Testis (tissue), 2 donors: ENCODE measurements at regions not wholly inside any gene's neighbourhood (a gene's known extent, or its start where the extent isn't known, plus 50 kb on each side); places are given as distances from the start of the nearest gene placed in this dataset.

Source experiments
- POLR2A ChIP-seq: fragments of 450-650 bp; IDR thresholded peaks from one replicate; pipeline ENCODE4 v1.6.1; 2017; ENCODE audit warnings: antibody characterized with exemption, mild to moderate bottlenecking, moderate library complexity
- TF ChIP-seq, protein P1 (sequence below), 3 experiments: fragments of 450-650 bp in 2 of 3; fragments of 200-600 bp in 1 of 3; sonication (generic) in 1 of 3; IDR thresholded peaks; one replicate each; pipeline ENCODE4 v1.5.1; 2016 to 2019; ENCODE audit warnings: antibody characterized with exemption in 3 of 3, mild to moderate bottlenecking in 2 of 3, moderate library complexity in 1 of 3

DNA sequence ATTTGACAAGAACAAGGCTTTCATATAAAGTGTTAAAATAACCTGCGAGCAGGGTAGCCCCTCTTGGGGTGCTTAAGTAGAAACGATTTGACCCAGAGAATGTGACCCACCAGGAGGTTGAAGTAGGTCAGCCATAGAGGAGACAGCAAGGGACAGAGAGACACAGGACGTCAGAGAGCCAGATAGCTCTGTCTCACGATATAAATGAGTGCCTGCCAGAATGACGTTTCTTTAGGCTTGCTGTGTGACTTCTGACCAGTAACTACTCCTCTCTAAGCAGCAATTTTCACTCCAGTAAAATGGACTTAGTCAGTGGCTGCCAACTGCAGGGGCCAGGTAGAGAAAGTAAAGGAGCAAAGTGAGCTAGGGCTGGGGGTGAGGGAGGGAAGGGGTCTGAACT is 473.0 kb upstream of the C16orf82 start:
- TF ChIP-seq, protein P1, sequence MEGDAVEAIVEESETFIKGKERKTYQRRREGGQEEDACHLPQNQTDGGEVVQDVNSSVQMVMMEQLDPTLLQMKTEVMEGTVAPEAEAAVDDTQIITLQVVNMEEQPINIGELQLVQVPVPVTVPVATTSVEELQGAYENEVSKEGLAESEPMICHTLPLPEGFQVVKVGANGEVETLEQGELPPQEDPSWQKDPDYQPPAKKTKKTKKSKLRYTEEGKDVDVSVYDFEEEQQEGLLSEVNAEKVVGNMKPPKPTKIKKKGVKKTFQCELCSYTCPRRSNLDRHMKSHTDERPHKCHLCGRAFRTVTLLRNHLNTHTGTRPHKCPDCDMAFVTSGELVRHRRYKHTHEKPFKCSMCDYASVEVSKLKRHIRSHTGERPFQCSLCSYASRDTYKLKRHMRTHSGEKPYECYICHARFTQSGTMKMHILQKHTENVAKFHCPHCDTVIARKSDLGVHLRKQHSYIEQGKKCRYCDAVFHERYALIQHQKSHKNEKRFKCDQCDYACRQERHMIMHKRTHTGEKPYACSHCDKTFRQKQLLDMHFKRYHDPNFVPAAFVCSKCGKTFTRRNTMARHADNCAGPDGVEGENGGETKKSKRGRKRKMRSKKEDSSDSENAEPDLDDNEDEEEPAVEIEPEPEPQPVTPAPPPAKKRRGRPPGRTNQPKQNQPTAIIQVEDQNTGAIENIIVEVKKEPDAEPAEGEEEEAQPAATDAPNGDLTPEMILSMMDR (IDR thresholded peaks at IDR 0.05) = no peak
- no peak for TF ChIP-seq POLR2A
